ENCODE measurements at regions not wholly inside any gene's neighbourhood (a gene's known extent, or its start where the extent isn't known, plus 50 kb on each side); places are given as distances from the start of the nearest gene placed in this dataset.

- DNase-seq (no peak), ATAC-seq (no peak)
- intact Hi-C loops (cut with DNase I, micrococcal nuclease), result no loop called here
Observed at GRCh38 chr12:116656306-116656705, 81.6 kb downstream of the SPRING1 start.

GRCh38 chr12:116654226-116654743 lies 83.6 kb downstream of the SPRING1 start:
- intact Hi-C loops (cut with DNase I, micrococcal nuclease), result no loop called here
- no peak for DNase-seq
- no peak for ATAC-seq

GRCh38 chr12:116651089-116651488 lies 86.8 kb downstream of the SPRING1 start:
- no peak for DNase-seq
- ATAC-seq, result no peak
- intact Hi-C loops (cut with DNase I, micrococcal nuclease), result no loop called here

- intact Hi-C loops (cut with DNase I, micrococcal nuclease), result no loop called here
Observed at GRCh38 chr12:116650585-116651087, 87.2 kb downstream of the SPRING1 start.

GRCh38 chr12:116650062-116650461 lies 87.8 kb downstream of the SPRING1 start:
- no peak for DNase-seq
- intact Hi-C loops (cut with DNase I, micrococcal nuclease), result no loop called here
- ATAC-seq, result no peak

More at GRCh38 chr12:116650585-116651087, 87.2 kb downstream of the SPRING1 start:
- DNase-seq (no peak), ATAC-seq (no peak)

- ATAC-seq (no peak), DNase-seq (no peak)
- intact Hi-C loops (cut with DNase I, micrococcal nuclease), result no loop called here
Observed at GRCh38 chr12:116647813-116648212, 88.6 kb downstream of the MAP1LC3B2 start.

GRCh38 chr12:116646901-116647300 lies 87.7 kb downstream of the MAP1LC3B2 start:
- intact Hi-C loops (cut with DNase I, micrococcal nuclease), result no loop called here

GRCh38 chr12:116644806-116645205 lies 85.6 kb downstream of the MAP1LC3B2 start:
- DNase-seq (no peak), ATAC-seq (no peak)
- intact Hi-C loops (cut with DNase I, micrococcal nuclease), result no loop called here

More at GRCh38 chr12:116646901-116647300, 87.7 kb downstream of the MAP1LC3B2 start:
- no peak for DNase-seq
- ATAC-seq, result no peak

- peak; percentile 62 for ATAC-seq
- DNase-seq, result no peak
- intact Hi-C loops (cut with DNase I, micrococcal nuclease), result no loop called here
Observed at GRCh38 chr12:116642683-116643082, 83.5 kb downstream of the MAP1LC3B2 start.

GRCh38 chr12:116642106-116642505 lies 82.9 kb downstream of the MAP1LC3B2 start:
- no peak for ATAC-seq
- intact Hi-C loops (cut with DNase I, micrococcal nuclease), result no loop called here
- no peak for DNase-seq

- DNase-seq, result no peak
- no peak for ATAC-seq
- intact Hi-C loops (cut with DNase I, micrococcal nuclease), result no loop called here
Observed at GRCh38 chr12:116640281-116640680, 81.1 kb downstream of the MAP1LC3B2 start.

GRCh38 chr12:116639765-116640164 lies 80.6 kb downstream of the MAP1LC3B2 start:
- ATAC-seq, result peak; percentile 68
- no peak for DNase-seq
- intact Hi-C loops (cut with DNase I, micrococcal nuclease), result no loop called here

GRCh38 chr12:116638376-116638775 lies 79.2 kb downstream of the MAP1LC3B2 start:
- DNase-seq (no peak), ATAC-seq (no peak)
- intact Hi-C loops (cut with DNase I, micrococcal nuclease), result no loop called here

- DNase-seq (no peak), ATAC-seq (no peak)
- intact Hi-C loops (cut with DNase I, micrococcal nuclease), result no loop called here
Observed at GRCh38 chr12:116637589-116638150, 78.5 kb downstream of the MAP1LC3B2 start.

- DNase-seq (no peak), ATAC-seq (peak; percentile 66)
- intact Hi-C loops (cut with DNase I, micrococcal nuclease), result no loop called here
Observed at GRCh38 chr12:116636608-116637519, 77.7 kb downstream of the MAP1LC3B2 start.

GRCh38 chr12:116635487-116635886 lies 76.3 kb downstream of the MAP1LC3B2 start:
- no peak for ATAC-seq
- intact Hi-C loops (cut with DNase I, micrococcal nuclease), result no loop called here

GRCh38 chr12:116633476-116633875 lies 74.3 kb downstream of the MAP1LC3B2 start:
- ATAC-seq, result peak; percentile 71
- intact Hi-C loops (cut with DNase I, micrococcal nuclease), result no loop called here

More at GRCh38 chr12:116635487-116635886, 76.3 kb downstream of the MAP1LC3B2 start:
- DNase-seq, result no peak

GRCh38 chr12:116631619-116632018 lies 72.4 kb downstream of the MAP1LC3B2 start:
- intact Hi-C loops (cut with DNase I, micrococcal nuclease), result no loop called here
- ATAC-seq, result no peak
- no peak for DNase-seq

More at GRCh38 chr12:116633476-116633875, 74.3 kb downstream of the MAP1LC3B2 start:
- DNase-seq, result peak in 1 of 2 donors; percentile 26

GRCh38 chr12:116630762-116631161 lies 71.6 kb downstream of the MAP1LC3B2 start:
- peak; percentile 34 to 35 for DNase-seq
- intact Hi-C loops (cut with DNase I, micrococcal nuclease), result no loop called here
- ATAC-seq, result peak; percentile 74

GRCh38 chr12:116629480-116629879 lies 70.3 kb downstream of the MAP1LC3B2 start:
- intact Hi-C loops (cut with DNase I, micrococcal nuclease), result no loop called here
- ATAC-seq, result no peak
- no peak for DNase-seq
